A204.1 (cell line): ENCODE measurements at regions not wholly inside any gene's neighbourhood (a gene's known extent, or its start where the extent isn't known, plus 50 kb on each side); places are given as distances from the start of the nearest gene placed in this dataset.
"Not testable (repeated sequence)": the region's sequence is repeated elsewhere in the genome, so short reads cannot be mapped to it uniquely, and the experiment has no call there.

Source experiments
- FAIRE-seq: peaks from 2 replicates; lab custom pipeline; 2012; peaks lifted over from hg19 to GRCh38; lab: Jason Lieb, UNC

DNA sequence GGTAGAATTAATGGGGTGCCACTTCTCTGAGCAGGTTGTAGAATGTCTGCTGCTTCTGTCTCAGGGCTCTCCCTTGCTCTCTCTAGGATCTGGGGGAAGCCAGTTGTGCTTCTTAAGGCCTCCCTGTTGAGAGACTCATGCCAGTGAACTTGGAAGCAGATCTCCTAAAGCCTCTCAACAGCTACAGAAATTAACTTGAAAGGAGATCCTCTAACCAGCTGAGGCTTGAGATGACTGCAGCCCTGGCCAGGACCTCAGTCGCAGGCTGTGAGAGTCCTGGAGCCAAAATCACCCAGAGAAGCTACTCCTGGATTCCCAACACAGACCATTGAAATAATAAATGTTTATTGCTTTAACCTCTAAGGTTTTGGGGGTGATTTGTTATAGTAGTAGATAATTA is 180.2 kb upstream of the MARCKS start:
- FAIRE-seq, result no peak

GRCh38 chr6:113679051-113679450 is 178.1 kb upstream of the MARCKS start:
- FAIRE-seq, result no peak

DNA sequence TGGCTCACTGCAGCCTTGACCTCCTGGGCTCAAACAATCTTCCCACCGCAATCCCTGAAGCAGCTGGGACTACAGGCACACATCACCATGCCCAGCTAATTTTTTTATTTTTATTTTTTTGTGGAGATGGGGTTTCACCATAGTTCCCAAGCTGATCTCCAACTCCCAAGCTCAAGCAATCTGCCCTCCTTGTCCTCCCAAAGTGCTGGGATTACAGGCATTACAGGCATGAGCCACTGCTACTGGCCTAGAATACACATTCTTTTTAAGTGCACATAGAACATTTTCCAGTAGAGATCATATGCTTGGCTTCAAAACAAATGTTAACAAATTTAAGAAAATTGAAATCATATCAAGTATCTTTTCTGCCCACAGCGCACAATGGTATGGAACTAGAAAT is 176.8 kb upstream of the MARCKS start:
- no peak for FAIRE-seq

DNA sequence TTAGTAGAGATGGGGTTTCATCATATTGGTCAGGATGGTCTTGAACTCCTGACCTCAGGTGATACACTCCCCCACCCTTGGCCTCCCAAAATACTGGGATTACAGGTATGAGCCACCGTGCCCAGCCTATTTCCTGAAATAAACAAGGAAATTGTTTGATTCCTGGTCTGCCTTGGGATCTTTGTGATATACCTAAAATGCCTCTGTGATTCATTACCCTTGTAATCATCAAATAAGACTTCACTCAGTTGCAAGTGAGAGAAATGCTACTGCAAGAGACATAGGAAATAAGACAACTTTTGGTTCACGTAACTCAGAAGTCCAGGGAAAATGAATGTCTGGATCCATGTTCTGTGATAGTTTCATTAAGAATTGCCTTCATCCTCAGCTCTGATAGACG is 173.2 kb upstream of the MARCKS start:
- FAIRE-seq, result no peak

DNA sequence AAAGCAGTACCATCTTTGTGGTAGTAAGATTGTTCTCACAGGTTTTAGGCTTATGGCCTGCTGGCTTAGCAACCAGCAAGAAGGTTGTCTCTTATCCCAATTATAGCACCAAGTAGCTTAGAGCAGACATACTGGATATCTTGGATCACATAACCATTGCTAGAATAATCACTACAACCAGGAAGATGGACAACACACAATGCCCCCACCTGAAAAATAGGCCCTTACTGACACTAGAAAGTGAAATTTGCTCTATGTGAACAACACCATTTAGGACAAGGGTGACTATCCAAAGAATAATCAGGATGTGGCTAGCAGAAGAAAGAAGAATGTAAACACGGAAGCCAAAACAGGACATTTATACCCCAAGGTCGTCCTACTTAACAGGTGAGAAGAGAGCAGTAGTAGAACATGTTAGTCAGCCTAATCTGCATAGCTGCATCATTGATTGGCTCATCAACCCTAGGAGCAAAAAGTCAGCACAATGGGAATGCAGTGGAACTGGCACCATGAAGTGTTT is 172.7 kb upstream of the MARCKS start:
- FAIRE-seq, result no peak

GRCh38 chr6:113686049-113686448 is 171.1 kb upstream of the MARCKS start:
- no peak for FAIRE-seq

GRCh38 chr6:113689620-113690019 is 167.5 kb upstream of the MARCKS start:
- FAIRE-seq, result not testable (repeated sequence)

GRCh38 chr6:113690281-113691259 is 166.6 kb upstream of the MARCKS start:
- no peak for FAIRE-seq

- FAIRE-seq, result no peak
These were observed 165.9 kb upstream of the MARCKS start for GRCh38 chr6:113691260-113691656.

GRCh38 chr6:113693851-113694250 is 163.3 kb upstream of the MARCKS start:
- no peak for FAIRE-seq

- FAIRE-seq, result no peak
These were observed 162.7 kb upstream of the MARCKS start for GRCh38 chr6:113694278-113695077.

DNA sequence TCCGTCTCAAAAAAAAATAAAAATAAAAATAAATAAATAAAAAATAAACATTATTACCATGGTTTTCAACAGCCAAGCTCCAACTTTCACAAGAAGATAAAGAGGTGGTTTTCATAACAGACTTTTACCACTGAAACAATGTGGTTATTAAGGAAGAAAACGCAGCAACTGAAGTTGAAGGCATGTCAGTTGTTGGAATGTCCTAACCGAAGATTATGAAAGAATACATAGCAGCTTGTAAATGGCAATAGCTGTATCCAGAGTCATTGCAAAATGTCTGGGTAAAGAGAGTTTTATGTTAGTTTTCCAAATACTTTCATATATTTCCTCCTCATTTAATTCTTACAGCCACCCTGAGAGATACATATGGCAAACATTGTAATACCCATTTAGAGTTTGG is 161.6 kb upstream of the MARCKS start:
- no peak for FAIRE-seq

DNA sequence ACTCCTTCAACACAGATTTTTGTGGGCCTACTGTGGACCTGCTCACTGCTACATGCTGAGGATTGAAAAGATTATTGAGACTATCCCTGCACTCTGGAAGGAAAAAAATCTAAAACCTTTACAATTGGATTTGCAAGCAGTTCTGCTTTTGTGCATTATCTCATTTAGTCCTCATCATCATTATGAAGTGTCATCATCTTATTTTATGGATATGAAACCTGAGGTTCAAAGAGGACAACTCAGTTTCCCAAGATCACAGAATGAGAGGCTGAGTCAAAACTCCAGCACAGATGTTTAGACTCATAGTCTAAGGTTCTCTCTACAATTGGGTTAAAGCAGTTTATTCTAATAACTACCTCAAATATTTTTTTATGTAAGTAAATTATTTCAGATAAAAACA is 160.2 kb upstream of the MARCKS start:
- no peak for FAIRE-seq

- no peak for FAIRE-seq
These were observed 159.3 kb upstream of the MARCKS start for GRCh38 chr6:113697632-113698410.

GRCh38 chr6:113699239-113699638 is 157.9 kb upstream of the MARCKS start:
- FAIRE-seq, result no peak

DNA sequence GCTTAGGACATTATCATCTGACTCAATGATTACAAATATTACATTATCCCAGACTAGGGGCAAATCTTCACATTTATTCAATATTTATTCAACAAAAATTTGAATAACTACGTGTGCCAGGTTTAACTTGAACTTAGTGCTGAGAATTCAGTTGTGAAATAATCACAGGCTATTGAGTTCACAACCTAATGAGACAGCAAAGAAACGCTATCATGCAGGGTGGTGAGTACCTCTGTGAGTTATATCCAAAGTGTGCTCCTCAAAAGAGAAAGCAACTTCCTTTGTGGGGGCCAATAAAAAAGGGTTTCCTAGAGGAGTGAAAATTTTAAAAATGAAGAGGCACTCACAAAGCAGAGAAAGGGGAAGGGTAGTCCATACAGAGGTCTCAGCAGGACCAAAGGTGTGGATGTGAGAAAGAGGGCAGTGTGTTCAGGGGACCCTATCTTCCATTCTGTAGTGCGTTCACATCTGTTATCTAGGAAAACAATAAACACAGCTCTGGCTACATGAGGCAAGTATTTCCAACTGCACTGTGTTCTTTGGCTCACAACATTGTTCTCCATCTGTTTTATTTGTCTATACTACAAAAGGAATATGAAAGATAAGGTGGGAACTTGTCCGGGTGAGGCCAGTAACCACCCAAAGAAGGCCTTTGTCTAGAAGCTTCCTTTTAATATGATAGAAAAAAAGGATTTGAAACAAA is 155.4 kb upstream of the MARCKS start:
- no peak for FAIRE-seq

DNA sequence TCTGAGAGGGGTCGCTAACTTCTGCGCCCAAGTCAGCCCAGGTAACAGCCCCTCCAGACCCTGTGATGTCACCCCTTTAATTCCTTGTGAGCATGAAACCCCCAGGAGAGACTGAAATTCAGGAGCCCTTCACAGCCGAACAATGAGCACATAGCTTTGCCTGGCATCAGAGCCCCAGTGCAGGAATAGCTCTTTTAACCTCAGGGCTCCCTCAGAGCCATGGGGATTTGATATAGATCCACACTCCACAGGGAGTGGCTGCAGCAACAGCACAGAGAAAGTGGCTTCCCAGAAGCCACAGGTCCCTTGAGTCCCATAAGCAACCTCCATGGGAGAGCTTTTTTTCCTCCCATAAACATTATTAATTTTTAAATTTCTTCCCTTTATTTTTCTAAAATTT is 150.0 kb upstream of the MARCKS start:
- no peak for FAIRE-seq

GRCh38 chr6:113709936-113710509 is 147.1 kb upstream of the MARCKS start:
- FAIRE-seq, result no peak

- FAIRE-seq, result no peak
These were observed 143.5 kb upstream of the MARCKS start for GRCh38 chr6:113713665-113714064.

DNA sequence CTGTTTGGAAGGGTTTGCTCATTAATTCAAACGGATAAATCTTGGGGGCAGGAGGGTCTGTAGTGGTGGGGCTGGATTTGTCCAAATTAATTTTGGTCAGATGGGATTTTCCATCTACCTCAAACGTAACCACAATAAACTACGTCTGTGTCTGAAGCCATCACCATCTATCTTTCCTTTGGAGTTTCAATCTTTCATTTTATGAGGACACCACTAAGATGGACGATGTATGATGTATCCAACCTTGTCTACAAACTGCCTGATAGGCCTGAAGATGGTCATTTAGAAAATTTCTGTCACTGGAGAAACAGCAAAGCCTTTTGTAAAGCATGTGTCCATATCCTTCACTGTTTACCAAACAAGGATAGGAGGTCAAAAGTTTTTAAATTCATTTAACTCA is 138.6 kb upstream of the MARCKS start:
- no peak for FAIRE-seq

DNA sequence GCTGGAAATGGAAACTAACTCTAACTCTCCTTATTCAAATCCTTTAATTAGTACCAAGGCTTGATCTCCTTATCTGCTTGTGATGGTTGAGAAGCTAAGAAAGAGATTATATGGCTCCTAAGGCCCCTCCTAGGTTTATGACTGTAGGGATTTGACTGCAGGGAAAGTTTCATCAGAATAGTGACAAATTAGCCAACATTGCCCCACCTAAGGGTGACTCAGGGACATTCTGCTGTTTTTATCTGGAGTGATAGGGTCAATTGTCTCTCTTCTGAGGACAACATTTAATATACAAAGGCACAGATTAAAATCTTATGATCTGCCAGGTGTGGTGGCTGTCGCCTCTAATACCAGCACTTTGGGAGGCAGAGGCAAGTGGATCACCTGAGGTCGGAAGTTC is 138.1 kb upstream of the MARCKS start:
- no peak for FAIRE-seq
